ENCODE measurements at regions not wholly inside any gene's neighbourhood (a gene's known extent, or its start where the extent isn't known, plus 50 kb on each side); places are given as distances from the start of the nearest gene placed in this dataset.

DNA sequence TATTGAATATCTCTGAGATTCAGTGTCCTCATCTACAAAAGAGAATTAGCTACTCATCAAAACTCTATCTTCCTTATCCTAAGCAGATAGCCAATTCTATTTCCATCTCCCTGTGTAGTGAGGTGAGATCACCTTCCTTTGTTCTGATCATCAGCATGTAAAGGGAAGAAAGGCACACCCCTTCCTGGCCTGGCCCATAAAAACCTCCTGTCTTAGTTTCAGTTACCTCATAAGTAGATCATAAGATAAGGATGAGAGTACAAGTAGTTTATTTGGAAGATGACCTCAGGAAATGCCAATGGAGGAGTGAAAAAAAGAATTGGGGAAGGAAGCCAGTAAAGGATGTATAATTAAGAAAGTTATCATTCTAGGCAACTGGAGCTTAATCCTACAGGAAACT is 114.5 kb upstream of the GADL1 start:
- DNase-seq = no peak

DNA sequence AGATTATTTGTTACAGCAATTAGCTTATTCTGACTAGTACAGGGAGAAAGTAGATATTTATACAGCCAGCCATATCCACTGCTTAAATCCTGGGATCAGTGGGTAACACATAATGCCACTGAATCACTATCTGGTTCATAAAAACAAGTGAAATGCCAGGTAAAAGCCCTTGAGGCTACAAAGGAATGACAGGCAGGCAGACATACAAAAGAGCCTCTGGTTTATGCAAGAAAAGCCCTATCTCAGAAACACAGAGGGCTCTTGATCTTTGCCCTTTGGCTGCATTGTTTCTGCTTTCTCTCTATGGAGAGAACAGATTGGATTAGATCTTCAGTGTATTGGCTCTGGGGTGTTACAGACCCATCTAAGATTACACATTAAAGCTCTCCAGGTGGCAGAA is 115.4 kb upstream of the GADL1 start:
- DNase-seq = no peak

DNA sequence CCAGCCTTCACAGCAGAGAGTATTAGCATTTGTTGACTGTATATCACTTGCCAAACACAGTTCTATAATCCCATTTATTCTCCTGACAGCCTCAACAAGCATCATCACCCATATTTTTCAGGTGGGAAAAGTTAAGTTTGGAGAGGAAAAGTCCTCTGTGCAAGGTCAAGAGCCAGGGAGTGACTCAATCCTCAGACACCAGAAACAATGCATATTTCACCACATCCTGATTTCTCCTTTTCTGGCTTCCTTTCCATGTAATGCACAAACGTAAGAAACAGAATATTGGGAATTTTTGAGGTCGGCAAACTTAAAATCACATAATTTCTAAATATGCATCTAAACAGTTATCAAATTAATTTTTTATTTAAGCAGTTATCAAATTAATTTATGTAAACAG is 116.0 kb upstream of the GADL1 start:
- no peak for DNase-seq

DNA sequence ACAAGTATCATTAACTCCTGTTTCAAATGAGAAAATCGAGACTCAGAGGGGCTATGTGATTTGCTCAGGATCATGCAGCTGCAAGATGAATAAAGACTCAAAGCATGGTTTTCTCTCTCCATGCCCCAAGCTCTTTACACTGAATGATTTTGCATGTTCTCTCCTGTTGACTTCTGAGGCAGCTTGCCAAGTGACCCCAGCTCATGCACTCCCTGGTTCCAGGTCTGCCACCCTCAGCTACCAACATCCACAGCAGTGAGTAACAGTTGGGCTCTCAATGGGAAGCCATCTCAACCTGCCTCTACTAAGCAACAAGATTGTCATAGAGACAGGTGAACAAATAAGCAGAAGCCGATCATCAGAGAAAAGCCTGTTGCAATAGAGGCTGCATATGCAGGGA is 116.9 kb upstream of the GADL1 start:
- no peak for DNase-seq

DNA sequence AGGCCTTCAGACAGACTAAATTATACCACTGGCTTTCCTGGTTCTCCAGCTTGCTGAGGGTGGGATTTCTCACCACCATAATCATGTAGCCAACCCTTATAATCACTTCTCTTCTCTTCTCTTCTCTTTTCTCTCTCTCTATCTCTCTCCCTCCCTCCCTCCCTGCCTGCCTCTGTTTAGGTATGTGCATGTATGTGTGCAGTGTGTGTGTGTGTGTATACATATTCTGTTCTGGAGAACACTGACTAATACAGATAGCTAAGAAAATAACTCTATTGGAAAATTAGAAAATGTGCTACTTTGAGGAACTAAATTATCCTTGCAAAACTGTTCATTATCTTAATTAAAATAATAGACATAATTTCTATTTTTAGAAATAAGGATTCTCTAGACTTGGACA is 118.6 kb upstream of the GADL1 start:
- no peak for DNase-seq

DNA sequence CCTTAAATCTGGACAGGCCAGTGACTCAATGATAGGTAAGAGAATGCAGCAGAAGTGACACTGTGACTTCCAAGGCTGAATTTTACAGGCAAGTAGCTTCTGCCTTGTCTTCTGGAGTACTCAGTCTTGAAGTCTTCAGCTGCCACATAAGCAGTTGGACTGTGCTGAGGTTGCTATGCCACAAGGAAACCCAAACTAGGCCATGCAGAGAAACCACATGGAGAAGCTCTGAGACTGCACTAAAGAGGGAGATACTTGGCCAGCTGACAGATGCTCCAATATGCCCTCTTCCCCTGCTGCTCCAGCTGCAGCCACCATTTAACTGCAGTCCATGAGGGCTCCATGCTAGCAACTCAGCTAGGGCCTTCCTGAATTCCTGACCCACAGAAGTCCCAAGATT is 119.4 kb upstream of the GADL1 start:
- DNase-seq = no peak

DNA sequence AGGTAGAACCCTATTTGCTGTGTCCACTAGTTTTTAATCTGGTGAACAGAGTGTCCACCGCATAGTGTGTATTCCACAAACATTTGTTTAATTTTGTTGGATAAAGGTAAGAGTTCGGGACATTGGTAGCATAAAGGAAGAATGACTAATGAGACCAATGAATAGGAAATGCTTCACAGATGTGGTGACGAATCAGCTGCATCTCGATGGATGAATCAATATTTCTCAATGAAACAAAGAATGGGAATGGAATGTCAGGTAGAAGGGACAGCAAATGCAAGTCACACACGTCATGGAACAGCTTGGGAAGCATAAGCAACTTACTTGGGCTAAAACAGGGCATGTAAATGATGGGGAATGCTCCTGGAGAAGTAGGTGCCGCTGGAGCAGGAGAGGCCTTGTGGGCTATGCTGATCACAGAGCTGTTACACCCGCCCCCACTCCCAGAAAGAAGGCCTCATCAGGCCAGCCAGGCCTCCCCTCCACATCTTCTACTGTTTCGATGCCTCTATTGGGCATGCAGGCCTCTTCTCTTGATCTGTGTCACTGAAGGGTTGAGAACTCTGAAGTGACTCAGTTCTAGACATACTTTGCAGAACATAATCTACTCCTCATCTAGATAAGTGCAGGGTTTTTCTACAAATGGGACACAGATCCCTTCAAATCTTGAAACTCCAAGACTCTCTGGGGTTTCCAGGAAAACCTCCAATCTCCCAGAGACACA is 120.0 kb upstream of the GADL1 start:
- DNase-seq = no peak

DNA sequence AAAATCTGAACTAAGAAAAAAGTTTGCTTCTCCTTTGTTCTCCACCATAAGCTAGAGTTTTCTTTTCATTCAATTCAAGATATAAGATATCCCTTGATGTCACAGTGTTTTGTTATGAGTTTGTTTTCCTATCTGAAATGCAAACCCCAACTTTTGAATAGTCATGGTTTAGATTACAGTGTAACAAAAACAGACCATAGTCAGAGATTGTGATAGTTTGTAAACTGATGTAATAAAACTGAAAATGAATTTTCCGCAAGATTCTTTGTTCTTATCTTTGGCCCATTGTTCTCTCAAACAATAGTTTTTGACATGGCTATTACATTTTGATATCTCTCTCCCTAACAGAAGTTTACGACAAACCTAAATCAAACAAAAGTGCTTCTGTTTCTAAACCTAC is 121.7 kb upstream of the GADL1 start:
- no peak for DNase-seq

DNA sequence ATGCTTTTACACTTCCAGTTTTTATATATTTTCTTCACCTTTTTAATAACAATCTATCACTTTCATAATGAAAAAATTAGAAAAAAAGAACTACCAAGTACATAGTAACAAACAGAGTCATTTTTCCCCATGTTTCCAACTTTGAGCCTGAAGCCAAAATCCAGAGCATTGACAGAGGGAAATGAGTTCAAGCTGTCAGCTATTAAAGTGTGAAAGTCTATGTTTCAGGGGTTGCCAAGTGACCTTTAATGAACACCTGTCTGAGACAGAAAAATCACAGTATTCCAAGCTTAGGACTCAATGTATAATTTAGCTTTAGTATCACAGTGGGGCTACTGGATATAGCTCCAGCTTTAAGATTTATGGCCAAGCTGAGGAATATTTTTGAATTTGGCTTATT is 128.3 kb upstream of the GADL1 start:
- no peak for DNase-seq

DNA sequence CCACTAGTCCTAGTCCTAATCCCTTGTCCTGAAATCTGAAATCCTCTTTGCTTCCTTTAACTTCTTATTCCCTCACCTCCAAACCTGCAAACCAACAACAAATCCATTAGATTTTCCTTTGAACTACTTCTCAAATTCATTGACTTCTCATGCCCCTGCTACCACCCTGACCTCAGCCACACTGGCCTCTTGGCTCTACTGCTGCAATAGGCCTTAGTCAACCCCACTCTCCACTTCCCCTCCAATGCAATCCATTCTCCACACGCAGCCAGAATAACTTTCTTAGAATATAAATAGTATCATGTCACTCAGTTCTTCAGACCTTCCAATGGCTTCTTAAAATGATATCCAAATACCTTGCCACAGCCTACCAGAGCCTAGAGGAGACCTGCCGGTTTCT is 131.1 kb upstream of the GADL1 start:
- DNase-seq = no peak

DNA sequence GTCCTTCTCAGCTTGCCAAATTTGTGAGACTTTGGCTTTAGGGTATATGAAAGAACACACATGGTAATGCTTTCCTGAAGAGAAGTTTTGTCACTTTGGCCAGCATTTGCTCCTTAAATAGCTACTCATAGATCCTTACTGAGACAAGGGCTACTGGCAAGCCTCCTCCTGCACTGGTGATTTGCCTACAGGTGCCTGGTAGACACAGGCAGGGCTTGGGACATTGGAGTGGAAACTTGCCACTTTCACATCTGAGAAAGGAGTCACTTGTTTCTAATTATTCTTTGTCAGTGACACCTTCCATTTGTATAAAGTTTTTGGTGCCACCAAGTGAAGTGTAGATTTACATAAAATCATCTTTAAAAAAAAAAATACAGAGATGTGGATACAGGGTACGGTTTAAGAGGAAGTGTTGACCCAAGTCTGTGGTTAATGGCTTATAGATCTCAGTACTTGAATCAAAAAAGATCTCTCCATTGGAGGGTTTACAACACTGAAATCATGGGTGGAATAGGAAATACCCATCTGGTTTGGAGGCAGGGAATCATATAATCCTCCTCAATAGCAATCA is 132.8 kb upstream of the GADL1 start:
- no peak for DNase-seq

DNA sequence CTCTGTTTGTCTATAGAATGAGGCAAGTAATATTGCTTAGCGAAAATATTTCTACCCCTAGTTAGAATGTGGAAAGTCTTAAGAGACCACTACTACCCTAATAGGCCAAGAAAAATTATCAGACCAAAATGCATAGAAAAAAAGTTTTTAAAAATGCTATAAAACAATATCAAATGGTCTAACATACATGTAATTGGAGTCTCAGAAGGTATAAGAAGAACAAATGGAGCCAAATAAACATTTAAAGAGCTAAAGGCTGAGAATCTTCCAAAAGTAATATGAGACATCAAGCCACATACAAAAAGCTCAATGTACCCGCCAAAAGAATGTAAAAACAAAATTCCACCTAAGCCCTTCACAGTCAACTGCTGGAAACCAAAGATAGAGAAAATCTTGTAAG is 133.5 kb upstream of the GADL1 start:
- no peak for DNase-seq

DNA sequence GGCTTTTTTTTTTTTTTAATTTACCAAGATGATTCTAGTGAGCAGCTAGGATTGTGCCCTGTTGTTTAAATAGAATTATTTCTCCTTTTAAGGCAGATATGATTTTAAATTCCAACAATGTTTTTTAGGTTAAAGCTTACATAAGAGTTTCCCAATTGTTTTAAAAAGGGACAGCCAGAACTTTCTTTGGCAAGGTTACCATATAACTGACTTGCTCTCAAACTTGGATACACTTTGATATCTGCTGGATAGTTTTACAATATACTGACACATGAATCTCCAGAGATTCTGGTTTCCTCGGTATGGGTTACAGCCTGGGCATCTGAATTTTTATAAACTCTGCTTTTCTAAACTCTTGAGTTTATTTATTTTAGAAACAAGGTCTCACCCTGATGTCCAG is 134.3 kb upstream of the GADL1 start:
- no peak for DNase-seq

DNA sequence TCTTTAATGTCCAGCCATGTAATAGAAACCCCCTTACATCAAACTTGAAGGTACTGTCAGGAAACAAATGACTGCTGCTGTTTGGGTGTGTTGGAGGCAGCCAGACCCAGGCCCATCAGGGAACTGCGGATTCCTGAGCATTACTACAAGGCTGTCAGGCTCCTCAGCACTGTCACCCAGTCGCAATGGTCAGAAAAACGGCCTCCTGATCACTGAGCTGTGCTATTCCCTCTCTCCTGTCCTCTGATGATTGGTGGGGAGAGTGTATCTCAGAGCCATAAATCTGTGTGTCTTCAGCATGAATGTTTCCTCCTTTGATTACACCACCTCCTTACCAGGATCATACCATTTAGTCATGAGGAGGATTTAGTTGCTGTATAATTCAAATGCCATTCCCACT is 135.2 kb upstream of the GADL1 start:
- DNase-seq = no peak

DNA sequence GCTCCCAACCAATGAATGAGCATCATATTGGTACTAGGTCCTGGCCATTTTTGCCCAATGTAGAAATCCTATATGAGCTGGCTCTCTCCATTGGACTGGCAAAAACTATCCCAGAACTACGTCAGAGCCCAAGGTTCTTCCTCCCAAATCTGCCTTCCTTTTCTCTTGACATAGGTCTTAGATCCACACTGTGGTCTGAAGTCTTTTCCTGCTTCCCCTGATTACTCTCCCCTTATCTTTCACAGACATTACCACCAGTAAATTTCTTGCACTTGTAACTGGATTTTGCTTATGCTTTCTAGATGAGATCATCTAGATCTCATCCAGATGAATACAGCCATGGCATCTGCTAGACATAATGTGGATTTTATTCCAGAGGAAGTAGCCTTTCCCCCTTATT is 141.2 kb upstream of the GADL1 start:
- no peak for DNase-seq

DNA sequence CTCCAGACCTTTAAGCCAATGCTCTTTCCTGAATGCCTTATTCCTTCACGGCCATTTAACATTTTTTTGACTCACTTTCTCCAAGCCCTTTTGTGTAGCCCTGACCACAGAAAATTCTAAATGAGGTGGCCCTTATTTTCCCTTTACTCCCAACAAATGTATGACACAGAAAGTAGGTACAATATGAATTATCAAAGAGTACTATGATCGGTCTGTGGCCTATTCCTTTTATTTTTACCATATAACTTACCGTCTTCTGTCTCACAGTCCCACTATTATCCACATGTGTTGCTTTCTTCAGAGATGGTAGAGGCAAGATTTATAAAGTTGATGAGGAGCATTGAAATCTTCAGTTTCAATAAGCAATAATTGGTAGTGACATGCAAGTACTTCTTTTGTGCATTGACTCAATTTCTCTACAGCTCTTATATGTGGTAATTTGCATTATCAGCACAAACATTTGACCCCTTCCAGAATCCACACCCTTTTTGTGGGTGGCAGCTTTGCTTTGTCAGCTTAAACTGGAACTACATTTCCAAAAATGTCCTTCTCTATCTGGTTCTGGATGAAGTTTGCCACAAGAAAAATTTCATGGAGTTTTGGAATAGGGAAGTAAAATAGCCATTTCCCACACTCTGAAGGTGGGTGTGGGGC is 143.8 kb upstream of the GADL1 start:
- no peak for DNase-seq

DNA sequence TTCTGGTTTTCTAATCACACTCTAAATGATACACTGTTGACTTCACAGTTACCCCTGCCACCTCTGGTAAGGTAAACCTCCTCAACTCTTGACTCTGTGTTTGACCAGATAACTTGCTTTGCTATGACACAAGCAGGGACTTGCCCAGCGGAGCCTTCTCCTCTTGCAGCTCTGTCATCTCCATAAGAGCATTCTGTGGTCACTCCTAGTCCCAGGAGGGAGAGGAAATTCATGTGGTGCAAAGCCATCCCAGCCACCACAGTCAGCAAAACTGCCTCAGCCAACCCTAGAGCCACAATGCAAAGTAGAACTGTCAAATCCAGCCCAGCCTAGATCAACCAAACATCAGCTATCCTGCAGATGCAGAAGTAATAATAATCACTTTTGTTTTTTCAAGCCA is 144.7 kb upstream of the GADL1 start:
- DNase-seq = no peak

DNA sequence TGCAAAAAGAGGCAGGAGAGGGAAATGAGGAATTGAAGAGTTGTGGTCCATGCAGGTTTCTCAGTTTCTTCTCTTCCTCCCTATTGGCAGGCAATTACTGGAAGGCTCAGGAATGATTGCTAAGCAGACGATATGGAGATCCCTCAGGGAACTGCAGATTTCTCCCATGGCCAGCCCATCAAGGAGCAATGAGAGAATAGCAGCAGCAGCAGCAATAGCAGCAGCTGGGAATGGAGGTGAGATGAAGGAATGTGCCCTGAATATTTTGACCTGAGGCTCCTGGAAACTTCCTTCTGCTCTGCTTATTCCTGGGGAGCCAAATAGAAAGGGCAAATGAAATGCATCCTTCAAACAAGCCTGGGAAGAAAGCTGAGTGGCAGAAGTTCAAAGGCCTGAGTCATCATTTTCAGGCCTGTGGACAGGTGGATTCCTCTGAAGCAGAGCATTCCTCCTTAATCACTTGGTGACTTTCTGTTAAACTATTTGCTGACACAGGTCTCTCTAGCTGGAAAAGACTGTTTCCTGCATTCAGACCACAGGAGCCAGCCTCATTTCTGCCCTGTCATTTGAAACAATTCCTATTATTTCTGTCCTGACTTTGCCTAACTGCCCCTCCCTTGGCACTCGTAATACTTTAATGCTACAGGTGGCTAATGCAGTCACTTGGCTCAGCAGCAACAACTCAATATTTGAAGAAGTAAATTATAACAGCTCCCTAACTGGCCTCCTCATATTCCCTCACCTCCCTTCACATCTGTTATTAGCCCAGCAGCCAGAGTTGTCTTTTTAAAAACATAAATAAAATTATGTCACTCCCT is 146.9 kb upstream of the GADL1 start:
- DNase-seq = no peak

DNA sequence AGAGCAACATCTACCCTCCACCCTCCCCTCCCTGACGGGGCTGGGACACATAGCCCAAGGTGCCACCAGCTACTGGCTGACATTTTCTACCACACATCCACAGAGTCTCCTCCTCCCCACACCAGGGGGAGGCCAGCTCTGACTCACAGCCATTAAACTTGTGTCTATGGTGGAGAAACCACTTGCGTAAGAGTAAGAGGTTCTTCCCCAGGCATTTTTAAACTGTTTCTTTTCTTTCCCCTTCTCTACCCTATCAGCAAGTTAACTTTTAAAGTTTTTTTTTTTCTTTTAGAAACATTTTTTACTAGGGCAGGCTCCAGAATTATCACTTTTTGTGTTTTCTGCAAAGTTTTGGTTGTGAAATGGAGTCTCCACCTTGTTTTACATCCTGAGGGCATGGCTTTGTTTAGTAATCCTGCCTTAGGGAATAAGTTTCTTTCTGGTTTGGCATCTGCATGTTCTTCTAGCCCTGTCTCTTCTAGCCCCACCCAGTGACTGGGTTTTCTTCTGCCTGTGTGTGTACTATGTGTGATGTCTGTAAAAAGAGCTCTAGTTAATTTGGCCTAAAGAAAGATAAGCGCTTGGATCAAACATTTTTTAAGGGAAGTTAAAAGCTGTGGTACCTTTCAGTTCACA is 148.8 kb upstream of the GADL1 start:
- no peak for DNase-seq

DNA sequence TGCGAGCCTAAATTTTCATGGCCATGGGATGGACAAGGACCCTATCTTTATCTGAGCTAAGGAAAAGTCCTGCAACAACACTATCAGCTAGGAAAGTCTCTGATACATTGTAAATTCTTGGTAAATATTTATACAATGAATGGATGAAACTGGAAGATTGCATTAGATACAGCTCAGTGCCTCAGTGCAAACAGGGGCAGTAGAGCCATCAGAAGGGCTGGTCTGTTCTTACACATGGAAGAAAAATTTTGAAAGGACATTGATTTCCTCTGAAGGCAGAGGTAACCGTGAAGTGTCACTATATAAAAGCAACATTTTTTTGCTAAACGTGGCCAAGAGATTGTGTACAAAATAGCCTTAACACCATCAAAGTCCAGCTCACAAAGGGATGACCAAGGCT is 153.2 kb upstream of the GADL1 start:
- no peak for DNase-seq

DNA sequence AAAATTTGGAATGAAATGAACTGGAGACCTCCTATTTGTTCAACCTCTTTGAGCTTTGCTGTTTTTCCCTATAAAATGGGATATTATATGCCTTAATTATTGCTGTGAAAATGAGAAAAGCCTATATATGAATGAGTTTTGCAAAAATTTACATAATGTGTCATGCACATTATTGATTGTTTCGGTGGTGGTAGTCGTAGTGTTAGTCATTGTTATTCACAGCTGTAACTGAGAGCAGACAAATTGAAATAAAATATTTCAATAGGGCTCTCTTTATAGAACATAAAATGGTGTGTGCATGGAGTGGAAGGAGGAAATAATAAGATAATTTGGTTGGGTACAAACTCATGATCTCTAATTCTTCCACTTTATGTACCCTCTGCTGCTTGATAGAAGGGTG is 153.7 kb upstream of the GADL1 start:
- DNase-seq = no peak

DNA sequence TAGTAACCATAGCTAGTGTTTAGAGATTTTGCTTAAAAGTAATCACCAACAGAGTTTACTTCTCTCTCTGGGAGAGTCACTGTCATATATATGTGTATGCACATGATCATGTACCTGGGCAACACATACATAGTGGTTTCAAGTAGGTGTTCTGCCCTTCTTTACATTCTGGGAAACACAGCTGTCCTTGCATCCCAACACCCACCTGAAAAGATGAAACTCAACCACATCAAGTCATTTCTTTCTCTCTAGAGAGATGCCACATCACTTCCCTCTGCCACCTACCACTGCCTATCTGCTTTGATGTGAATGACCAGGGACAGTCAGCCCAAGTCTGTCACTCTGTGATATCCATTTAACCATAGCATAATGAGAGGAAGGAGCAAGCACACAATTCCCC is 155.8 kb upstream of the GADL1 start:
- DNase-seq = no peak

DNA sequence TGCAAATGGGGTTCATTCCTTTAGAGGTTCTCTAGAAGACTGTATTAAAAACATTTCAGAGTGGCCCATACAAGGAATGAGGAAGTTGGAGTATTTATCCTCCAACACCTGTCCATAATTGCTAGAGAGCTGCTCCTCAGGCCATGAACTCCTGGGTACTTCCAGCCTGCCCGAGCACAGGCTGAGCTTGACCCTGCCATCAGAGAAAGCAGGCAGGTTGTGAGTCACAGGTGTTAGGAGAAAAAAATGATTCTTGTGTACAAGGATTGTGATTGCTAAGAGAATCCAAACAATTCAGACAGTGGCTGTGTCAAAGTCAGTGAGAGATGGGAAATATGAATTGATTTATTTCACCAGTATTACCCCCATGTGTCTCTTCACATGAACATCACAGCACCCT is 156.8 kb upstream of the GADL1 start:
- no peak for DNase-seq

All from activated CD4-positive, alpha-beta T cell treated with anti-CD3 and anti-CD28 coated beads, Interleukin-2, amount 50 U/mL, for 1 hour (primary cell).